Activated CD8-positive, alpha-beta memory T cell treated with anti-CD3 and anti-CD28 coated beads for 1 hour (primary cell): ENCODE measurements at regions not wholly inside any gene's neighbourhood (a gene's known extent, or its start where the extent isn't known, plus 50 kb on each side); places are given as distances from the start of the nearest gene placed in this dataset.
"Not testable (repeated sequence)": the region's sequence is repeated elsewhere in the genome, so short reads cannot be mapped to it uniquely, and the experiment has no call there.

Source experiments
- DNase-seq, 2 donors: peaks; one replicate each; pipeline ENCODE4 v3.0.0-alpha.2; 2020; ENCODE audit warnings: low read depth in 1 of 2; ENCODE audit errors: extremely low read depth in 1 of 2

DNA sequence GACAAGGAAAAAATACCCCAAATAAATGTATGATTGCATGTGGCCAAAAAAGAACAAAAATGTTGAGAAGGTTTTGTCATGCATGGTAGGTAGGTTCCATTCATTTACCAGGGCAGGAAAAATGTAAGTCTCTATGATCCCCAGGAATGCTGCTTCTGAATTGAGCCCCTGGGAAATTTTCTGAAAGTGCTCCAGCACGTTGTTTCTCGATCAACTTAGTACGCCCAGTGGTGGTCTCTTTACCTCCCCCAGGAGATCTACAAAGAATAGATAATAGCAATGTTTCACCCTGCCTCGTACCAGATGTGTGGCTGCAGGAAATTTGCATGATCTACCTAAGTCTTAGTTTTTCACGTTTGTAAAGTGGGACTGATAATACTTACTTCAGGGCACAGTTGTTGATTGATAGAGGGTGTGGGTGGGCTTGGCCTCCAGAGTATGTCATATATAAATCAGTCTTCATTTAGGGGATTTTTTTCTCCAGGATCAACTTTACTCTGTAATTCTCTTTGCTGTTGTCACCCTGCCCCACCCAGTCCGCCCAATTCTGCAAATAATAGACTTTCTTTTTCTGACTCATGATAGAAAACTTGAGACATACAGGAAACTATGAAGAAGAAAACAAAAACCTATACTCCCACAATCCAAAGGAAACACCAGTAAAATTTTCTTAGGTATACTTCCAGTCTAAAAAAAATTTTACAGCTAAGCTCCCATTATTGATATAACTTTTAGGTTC is 462.0 kb upstream of the RUNX1 start:
- DNase-seq, result no peak

DNA sequence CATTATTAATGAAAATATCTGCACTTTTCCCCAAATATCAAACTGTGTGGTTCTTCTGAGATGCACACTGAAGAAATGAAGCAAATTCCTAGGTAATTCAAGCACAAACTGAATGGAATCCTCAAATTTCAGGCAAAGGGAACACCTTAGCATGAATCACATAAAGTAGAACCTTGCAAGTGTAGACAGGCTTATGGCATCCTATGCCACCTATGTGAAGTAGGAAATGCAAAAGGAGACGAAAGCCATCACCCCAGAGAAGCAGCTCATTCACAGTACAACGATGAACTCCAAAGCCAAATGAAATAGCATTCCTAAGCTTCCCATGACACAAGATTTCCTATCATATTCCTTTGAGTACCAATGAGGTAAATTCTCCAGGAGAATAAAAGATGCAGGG is 461.2 kb upstream of the RUNX1 start:
- DNase-seq, result no peak

DNA sequence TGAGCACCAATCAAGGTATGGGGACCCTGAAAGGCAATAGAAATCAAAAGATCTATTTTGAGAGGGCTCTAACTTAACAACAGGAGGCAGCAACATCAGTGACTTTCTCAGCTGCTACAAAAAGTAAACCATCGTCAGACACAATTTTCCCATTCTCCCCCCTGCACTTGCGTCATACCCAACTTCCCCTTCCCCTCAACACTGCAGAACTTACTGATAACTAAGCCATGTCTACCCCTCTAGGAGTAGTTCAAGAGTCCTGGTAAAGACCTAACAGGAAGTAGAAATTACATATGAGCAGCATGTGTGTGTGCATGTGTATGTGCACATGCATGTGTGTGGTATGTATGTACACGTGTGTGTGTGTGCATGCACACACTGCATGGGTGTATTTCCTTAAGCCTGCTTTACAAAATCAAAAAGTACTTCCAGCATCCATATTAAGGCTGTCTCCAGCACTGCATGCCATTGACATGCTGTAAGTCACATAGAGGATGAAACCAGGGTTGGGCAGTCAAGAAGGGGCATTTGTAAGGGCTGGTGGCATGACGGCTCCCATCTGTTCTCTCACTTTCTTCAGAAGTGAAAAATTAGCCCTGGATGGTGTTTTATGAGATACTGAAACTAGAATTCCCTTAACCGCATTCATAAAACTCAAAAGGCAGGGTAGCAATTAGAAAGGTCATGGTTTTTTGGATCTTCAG is 460.1 kb upstream of the RUNX1 start:
- DNase-seq, result no peak

DNA sequence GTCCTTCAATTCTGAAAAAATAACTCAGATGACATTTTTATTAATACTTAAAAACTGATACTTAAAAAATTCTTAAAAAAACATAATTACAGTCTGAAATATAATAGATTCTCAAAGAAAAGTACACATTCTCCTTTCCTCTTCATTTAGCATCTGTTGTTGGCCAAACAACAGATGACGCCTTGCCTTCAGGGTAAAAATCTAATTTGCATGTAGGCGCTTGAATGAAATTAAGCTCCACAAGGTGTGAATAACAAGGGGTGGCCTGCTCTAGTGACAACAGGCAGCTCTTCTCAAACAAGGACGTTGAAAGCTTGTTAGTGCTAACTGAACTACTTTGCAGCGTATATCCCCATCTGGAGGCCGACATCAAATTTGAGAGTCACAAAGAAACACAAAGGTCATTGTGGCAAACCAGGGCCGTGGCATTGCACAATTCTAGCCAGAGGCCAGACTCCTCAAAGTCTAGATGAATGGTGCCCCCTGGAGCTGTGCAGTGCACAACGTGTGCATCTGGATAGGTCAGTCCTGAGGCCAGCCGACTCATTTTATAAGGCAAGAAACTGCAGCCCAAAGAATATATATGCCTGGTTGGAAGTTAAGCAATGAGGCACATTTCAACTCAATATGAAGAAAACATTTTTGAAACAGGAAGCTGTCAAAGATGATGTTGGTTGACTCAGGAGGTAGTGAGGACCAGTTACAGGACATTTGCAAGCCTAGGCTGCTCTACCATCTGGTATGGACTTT is 459.2 kb upstream of the RUNX1 start:
- DNase-seq, result no peak

DNA sequence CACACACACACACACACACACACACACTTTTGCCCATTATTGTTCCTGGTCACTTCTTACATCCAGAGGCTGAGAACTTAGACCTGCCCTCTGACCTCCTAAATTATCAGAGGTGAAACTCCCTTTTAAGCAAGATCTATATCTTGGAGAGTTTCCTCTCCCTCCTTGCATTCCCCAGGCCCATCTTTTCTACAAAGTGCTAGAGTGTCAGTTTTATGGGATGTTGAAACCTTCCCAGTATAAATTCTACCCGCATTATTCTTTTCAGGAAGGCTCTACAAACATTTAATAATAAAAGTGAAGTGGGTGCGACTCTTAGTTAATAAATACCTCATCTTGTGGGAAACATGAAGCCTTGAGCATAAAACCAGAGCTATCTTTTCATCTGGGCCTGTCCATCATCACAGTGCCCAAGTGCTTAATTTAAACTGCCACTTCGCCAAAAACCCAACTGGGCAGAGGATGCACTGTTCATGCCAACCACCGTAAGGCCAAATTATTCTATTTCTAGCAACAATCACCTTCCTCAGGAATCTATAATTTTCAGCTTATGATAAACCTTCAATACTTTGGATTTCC is 458.2 kb upstream of the RUNX1 start:
- DNase-seq, result no peak

DNA sequence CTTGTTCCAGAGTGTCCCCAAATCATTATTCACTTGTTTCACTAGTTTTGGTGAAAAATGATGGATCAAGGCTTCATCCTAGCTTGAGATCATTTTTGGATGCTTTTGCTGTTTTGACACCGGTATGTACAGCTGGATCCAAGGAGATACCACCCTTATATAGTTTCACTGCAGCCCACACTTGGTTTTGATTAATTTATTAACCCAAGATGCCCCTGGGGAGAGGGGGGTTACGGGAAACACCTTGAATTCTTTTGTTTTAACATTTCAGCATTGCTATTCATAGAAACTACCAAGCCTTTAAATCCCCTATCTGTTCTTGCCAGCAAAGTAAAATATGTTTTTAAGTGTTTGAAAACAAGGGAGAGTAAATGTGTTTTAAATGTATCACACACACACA is 457.7 kb upstream of the RUNX1 start:
- DNase-seq, result no peak

DNA sequence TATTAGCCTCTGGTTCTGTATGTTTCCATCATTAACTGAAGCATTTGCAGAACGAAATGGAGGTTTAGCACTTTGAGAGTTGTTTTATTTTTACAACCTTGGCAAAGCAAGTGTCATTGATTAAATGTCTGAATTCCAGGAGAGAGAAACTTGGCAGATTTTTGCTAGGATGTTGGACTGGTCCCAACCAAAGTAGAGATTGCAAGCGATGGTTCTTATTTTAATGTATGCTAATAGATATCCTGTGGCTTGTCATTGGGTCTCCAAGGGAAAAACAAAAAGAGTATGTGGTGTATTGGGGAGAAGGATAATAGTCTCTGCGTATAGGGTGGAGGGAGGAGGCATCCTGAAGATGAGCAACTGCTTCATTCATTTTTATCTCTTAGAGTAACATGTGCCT is 457.2 kb upstream of the RUNX1 start:
- DNase-seq, result no peak

DNA sequence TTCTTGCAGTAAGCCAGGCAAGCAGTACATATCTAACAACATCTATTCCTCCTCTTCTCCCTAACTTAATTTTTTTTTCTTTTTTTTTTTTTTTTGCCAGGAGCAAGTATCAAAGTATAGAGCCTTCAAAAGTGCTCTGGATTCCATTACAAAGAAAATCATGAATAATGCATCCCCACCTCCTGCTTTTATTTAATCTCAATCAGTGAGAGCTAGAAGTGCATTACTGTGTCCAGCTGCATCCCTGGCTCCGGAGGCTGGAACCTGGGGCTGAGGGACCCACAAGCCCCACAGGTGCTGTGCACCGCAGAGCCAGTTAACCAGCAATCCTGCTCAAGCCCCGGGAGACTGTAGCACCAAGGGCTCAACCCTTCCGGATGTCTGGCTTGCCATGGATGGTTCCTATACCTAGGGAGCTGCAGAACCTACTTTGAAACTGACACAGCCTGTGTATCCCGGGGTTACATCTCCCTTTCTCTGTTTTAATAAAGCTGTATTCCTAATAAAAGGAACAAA is 455.9 kb upstream of the RUNX1 start:
- no peak for DNase-seq

DNA sequence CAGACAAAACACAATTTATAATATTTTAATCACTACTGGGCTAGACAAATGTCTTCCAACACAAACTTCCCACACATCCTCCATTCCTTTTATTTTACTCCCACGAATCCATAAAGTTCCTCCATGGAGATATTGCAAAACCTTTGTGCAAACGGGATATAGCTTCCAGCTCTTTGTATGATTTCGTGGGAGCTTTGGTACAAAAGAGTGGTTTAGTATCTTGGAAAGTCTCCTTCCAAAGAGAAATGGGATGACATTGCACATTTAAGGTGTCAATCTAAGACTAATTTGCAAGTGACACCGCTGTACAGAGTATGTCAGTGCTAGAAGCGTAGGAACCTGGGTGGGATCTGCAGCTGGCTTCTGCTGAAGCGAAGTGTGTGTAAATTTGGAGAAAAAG is 455.2 kb upstream of the RUNX1 start:
- DNase-seq, result no peak

DNA sequence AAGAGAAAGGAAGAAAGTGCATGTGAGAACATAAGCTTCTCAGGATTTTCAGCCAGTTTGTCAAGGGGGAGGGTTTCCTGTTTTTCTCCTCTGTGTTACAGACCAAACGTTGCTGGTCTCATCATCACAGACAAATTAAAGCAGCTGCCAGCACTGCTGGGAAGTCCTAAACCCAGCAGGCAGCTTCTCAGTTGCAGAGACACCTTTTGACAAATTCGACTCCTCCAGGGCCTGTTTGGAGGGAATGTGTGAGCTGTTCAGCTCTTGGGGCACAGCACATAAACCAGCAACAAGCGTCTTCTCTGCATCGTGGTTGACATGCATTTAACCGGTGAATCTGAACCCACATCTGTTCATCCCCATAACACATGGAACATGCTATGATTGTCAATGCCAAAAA is 454.6 kb upstream of the RUNX1 start:
- no peak for DNase-seq

DNA sequence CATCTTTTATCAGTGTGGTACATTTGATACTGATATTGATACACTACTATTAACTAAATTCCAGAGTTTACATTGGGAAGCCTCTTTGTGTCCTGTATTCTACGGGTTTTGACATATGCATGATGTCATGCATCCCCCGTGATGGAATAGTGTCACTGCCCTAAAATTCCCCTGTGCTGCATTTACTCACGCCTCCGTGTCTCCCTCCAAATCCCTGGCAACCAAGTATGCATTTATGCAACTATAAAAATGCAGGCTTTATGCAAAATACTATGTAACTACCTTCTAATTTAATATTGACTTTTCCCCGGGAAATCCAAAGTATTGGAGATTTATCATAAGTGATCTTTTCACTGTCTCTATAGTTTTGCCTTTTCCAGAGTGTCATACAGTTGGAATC is 453.7 kb upstream of the RUNX1 start:
- no peak for DNase-seq

DNA sequence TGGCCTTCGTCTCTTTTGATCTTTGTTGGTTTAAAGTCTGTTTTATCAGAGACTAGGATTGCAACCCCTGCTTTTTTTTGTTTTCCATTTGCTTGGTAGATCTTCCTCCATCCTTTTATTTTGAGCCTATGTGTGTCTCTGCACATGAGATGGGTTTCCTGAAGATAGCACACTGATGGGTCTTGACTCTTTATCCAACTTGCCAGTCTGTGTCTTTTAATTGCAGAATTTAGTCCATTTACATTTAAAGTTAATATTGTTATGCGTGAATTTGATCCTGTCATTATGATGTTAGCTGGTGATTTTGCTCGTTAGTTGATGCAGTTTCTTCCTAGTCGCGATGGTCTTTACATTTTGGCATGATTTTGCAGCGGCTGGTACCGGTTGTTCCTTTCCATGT is 448.4 kb upstream of the RUNX1 start:
- not testable (repeated sequence) for DNase-seq

DNA sequence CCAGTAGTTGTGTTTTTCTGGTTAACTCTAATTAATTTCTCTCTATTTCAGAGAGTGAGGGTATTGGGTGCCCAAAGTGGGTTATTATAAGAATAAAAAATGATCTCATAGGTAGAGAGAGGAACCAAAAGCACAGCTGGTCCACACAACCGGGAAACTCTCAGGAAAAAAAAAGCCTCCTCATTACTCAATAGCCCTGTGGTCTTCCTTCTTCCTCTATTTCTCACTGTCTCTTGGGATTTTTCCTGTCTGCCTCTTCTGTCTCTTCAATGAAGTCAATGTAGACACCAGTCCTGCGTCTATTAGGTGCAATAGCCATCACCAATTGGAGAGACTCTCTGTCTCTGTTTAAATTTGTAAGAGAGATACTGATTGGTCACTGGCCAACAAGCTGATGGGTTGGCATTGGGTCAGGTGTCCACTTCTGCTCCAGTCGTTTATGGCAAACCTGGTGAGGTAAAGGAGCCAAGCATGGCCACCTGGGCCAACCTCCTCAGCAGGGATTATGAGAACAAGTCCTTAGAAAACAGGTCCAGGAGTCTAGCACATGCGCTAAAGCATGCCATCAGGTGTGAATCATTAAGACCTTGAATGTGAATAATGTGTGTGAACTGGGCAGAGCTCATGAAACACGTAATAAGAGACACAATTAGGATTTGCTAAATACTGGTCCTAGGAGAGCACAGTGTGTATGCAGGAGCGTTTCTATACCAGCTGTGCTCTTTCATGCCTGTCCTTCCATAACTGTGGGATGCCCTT is 443.0 kb upstream of the RUNX1 start:
- no peak for DNase-seq

DNA sequence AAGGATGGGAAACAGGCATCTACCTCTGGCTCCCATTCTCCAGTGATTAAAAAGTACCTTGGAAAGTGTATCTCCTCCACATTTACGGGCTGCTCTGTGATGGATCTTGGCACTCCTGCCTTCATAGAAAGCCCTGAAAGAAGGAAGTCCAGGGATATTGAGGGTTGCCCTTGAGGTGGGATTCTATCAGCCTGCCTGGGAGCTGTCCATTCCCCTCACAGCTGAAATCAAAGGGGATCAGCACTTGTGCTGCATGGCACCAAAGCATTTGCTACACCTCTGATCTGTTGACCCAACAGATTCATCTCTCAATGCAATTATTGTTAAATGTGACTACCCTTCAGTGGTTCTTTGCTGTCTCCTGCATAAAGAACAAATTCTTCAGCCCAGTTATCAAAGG is 442.0 kb upstream of the RUNX1 start:
- no peak for DNase-seq

DNA sequence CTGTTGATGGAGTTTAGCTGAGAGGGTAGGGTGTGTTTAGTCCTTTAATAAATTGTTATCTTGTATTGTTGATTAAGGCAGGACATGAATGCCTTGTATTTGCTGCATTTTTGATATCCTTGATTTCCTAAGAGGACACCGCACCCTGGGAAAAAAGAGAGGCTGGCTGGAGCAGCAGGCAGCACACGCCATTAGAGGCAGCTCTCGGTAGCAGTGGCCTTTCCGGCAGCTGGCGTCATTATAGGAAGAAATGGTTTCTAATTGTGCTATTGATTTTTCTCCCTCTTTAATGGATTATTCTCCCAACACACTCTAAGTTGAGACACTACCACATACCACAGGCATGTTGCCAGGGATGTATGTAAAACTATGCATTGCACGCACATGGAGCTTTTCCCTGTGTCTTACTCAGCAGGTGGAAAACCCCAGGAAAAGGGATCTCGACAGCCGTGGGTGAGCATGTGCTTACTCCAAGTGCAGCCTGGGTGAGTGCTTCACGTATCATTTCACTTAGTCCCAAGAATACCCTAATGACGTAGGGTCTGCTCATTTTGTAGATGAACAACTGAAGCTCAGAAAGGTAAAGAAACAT is 440.4 kb upstream of the RUNX1 start:
- DNase-seq, result no peak

DNA sequence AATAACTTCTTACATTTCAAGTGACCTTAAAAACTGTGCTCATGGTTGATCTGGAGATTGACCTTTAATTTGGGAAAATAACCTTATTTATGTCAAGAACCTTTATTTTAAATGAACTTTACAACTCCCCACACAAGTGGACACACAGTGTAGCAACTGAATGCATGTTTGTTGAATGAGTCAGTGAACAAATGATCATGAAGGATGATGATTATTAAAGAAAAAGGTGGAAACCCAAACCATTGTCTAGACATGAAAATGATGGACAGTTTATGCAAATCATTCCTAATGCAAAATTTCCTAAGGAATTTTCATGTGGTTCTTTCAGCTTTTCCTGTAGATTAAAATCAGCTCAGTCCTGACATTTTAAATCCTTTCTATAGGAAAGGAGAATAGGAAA is 439.8 kb upstream of the RUNX1 start:
- no peak for DNase-seq

DNA sequence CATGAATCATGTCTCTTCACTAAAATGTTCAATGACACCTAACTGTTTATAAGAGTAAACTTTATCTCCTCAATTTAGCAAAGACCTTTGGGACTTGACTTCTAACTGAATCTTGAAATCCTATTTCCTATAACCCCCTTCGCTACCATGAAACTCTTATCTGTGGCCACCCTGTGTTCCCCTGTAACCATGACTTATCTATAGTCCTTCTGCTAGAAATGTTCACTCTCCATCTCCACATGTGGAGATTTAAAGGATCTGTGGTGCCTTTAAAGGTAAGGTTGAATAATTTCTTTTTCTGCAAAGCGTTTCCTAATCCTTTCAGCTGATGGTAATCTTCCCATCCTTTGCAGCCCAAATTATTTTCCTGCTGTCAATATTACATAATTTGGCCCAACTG is 436.3 kb upstream of the RUNX1 start:
- no peak for DNase-seq

DNA sequence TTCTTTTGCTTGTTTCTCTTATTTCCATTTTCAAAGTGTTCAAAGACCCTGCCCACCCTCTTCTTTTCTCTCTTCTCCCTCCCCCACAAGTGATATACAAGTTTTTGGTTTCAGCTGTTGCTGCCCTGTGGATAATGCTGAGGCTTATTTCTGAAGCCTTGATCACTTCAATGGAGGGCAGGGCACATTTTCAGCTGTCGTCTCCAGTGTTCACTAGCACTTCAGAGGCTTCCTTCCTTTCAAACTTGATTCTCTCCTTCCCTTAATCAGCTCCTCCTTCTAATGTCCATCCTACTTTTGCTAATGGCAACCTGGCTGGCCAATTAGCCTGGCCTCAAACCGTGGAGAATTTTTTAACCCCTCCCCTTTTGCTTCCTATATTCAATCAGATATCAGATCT is 435.7 kb upstream of the RUNX1 start:
- DNase-seq, result no peak

DNA sequence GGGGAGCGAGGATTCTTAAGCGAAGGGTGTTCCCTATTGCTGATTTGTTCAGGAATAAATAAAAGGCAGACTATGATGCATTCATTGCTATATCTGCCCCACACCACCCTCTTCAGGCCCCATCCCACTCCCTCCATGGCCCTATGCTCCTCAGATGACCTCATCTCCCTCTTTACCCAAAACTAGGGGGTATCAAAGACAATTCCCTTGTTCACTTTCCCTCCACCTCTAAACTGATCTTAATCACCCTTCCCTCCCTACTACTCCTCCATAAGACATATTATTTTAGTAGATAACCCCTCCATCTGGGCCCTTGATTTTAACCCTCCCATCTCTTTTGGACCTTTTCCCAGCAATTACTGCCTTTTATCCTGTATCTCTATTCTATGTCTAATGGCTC is 434.9 kb upstream of the RUNX1 start:
- no peak for DNase-seq

DNA sequence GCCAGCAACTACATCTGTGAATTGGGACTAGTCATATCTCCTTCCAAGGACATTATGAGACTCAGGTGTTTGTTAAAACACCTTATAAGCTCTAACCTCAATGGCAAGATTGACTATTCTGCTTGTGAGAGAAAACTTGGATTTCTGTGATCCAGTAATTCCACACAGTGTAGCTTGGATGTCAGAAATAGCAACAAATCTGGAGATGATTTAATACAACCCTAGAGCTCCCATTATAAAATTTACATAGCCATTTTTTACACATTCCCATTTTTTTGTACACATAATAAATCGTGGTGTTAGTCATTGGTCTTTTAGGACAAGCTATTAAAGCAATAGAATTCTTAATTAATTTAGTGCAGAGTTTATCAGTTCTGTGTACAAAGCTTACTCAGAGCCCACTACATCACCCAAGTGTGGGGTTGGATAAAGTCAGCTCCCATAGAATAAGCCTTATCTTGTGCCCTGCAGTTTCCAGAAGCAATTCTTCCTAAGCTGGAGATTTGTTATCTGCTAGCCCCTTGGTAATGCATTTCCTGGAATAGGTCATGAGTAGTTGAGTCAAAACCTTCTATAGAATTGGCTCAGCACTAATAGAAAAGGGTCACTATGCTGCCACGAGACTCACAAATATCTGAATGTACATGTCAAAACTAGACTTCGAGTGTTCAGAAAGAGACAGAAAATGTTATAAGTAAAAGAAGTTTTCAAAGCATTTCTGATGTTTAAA is 434.0 kb upstream of the RUNX1 start:
- DNase-seq, result no peak
